ENCODE measurements at regions not wholly inside any gene's neighbourhood (a gene's known extent, or its start where the extent isn't known, plus 50 kb on each side); places are given as distances from the start of the nearest gene placed in this dataset.

DNA sequence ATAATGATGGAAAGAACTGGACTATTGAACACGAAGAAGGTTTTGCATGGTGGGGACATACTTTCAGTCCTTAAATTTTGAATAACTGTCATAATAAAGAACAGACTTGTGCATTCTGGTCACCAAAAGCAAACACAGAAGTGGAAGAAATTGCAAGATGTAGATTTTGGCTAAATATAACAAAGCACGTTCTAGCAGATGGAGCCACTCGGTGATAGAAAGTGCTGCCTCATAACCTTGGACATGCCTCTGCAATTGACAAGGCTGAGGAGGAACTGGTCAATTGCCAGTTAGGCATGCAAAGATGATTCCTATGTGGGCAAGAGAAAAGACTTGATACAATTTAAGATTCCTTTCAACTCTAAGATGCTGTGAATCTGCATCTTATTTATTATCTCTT, 244.1 kb upstream of the ZC3H12C start:
- TF ChIP-seq ZNF274 (IDR thresholded peaks at IDR 0.05; ENCODE audit: low read depth, low read length) (no peak), YY1 (IDR thresholded peaks at IDR 0.05; ENCODE audit: insufficient read depth, insufficient read length) (no peak), SUZ12 (IDR thresholded peaks at IDR 0.05; ENCODE audit: extremely low read depth, insufficient read depth, insufficient read length) (no peak)

Data from NT2/D1 (cell line).